ENCODE measurements at regions not wholly inside any gene's neighbourhood (a gene's known extent, or its start where the extent isn't known, plus 50 kb on each side); places are given as distances from the start of the nearest gene placed in this dataset.

DNA sequence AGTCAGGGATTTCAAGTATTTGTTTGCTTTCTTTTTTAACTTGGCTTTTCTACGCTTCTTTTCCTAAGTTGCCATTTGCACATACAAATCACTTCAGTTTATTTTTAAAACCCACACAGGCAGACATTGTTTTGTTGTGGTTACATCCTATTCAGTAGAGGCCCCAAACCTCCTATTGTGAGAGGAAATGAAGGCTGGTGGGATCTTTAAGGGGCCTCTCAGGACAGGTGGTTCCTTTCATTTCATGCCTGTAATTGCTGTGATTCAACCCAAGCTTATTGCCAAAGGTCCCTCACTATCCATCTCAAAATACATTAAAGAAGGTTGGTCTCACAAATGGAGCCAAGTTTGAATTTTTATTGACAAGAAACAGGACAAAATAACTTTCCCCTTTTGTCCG is 257.1 kb downstream of the ADAMTS20 start:
- DNase-seq = no peak

DNA sequence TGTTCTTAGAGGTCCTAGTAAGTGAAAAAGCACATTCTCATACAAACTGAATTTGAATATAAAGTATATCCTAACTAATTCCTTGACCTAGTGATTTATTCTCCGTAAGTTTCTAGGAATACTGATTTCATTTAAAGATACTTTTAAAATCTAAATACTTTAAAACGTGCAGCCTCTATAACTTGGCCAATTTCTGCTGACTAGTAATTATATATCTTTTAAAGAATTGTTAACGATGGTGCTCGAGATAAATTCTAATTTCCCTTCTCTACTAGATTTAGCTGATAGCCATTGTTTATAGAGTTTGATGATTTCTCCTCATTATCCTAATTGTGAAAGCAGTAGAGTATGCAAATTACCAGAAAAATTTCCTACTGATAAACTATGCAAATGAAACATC is 257.9 kb downstream of the ADAMTS20 start:
- no peak for DNase-seq

DNA sequence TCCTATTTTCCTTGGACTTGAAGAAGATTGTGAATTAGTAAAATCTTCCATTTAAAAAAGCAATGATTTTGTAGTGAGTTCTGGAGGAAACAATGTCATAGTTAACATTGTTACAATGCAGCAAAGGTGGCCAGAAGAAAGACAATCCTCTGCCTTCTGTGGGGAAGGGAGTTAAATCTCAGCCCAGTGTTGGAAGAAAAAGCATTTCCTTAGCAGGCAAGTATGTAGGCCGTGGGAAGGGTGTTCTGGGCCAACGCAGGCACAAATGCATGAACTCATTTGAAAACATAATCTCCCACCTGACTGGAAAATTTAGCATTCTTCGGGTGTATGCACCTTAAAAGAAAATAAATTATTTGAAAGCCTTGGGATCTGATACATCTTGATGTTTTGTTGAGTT is 258.6 kb downstream of the ADAMTS20 start:
- DNase-seq = no peak

DNA sequence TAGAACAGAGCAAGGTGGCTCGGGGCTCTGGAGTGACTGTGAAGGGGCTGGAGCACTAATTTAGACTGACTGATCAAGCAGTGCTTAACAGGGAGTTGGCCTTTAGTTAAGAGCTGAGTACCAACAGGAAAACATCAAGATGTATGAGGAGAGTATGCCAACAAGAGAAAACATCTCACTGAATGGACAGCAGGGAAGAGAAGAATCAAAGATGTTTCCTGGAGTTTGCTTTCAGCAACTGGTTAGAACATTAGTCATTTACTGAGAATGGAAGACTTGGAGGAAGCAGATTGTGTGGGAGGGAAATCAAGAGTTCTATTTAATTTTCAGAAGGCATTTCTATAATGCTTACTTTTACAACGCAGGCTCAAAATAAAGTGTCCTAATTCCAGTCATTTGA is 259.3 kb downstream of the ADAMTS20 start:
- DNase-seq = peak; percentile 55

DNA sequence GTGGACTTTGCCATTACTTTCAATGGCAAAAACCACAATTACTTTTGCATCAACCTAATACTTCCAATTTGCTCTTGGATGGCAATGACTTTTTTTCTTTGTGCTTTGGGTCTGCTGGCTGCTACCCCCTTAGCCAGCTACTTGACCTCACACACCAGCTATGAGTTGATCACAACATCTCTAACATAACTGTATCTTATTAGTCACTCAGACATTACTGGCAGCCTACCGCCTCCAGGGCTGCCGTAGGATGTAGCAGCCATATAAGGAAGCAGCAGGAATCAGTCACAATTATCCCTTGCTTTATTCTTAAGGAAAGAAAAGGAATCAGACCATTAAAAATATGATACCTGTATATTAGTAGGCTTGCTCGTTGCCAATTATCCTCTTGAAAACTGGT is 260.5 kb downstream of the ADAMTS20 start:
- peak; percentile 64 for DNase-seq

DNA sequence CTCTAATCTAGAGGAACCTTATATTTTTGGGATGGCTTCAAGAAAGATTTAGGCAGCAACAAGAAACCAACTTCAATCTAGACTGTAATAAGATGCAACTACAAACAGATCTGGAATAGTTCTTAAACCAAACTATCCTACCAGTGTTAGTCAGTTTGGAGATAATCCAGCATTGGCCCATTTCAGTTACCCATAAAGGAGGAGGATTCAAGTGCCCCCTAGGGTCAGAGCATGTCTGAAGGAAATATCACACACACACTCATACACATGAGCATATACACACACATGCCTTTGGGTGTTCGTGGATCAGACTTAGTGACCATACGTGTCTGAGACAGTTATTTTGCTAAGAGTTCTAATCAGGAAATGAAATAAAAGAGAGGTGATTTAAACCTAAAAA is 261.2 kb downstream of the ADAMTS20 start:
- DNase-seq = no peak

DNA sequence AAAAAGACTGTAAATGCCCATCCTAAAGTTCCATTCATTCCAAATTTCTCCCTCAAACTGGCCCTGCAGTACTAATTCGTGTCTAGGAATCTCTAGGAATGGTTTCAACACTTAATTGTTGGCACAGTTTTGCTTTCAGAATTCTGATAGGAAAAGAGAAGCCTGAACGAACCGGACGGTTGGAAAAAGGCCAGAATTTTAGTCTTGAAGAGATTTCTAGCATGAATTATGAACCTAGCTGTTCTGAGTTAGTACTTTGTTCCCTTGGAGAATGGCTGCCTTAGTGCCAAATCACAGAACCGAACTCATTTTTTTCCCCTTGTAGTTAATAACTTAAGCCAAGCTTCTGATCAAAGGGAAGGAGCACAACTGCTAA is 262.6 kb downstream of the ADAMTS20 start:
- DNase-seq = peak; percentile 79

DNA sequence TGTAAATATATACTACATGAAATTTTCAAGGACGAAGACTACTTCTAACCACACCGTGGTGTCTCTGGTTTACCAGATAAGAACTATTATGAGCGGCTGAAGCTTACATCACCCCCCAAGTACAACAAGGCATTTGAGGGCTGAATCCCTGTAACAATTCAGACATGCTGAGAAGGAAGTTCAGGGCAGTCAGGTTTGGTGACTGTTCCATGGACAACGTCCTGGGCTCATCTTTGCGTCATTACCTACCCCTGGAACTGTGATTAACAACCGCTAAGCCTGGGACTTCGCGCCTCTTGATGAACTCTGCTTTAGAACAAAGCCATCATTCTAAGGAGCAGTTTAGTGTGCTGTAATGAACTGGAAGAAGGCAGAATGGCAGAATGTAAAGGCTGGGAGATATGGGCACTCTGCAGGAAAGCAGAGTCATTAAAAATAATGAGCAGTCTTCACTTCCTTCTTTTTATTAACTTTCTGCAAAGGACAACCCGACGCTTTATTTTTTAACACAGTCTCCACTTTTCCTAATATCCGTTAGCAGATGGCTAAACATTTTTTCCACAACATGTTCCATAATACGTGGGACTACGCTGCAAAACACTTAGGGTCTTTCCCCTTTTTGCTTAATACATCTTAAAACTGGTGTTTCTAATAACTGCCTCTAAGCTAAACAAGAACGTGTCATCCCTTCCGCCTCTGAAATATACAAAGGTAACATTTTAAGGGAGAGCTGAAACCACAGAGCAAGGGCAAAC is 263.2 kb downstream of the ADAMTS20 start:
- no peak for DNase-seq

DNA sequence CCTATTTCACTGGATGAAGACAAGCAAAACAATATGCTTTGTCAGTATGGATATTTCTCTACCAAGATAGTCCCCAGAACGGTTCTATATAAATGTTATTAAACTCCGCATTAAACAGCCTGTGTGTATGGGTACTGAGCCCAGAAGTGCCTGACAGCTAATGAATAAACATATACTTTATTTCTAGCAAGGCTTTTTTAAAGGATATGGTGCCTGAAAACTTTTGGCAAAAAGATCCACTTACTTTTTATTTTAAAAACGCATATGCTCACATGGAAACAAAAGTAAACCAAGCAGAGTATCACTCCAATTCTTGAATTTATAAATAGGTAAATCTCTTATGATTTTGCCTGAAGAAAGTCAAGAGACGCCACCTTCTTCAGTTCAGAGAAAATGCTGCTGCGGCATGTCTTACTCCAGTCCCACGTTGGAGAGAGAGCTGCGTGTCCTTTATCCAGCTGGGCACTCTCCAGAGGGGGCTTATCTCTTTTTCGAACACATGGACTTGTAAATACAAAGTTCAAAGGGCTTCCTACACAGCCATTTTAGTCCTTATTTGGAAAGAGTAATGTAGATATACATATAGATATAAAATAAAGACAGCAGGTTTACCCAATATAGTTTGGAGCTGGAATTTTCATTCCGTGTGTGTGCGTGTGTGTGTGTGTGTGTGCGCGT is 264.2 kb downstream of the ADAMTS20 start:
- DNase-seq = no peak

DNA sequence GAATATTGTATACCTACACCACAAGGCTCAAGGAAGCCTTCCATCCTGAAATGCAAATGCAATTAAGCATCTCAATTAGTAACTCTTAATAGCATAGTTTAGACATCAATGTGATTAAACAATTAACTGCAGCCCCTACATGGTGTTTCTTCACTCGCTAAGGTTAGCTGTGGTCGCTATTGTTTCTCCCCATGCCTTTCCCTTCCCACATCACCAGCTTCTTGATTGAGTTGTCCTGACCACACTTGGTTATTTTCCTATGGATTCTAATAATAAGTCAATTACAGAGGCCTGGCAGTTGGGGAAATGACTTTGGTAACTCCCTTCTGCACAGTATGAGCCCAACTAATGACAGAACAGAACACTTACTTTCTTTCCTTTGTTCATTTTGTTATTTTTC is 265.0 kb downstream of the ADAMTS20 start:
- DNase-seq = no peak

DNA sequence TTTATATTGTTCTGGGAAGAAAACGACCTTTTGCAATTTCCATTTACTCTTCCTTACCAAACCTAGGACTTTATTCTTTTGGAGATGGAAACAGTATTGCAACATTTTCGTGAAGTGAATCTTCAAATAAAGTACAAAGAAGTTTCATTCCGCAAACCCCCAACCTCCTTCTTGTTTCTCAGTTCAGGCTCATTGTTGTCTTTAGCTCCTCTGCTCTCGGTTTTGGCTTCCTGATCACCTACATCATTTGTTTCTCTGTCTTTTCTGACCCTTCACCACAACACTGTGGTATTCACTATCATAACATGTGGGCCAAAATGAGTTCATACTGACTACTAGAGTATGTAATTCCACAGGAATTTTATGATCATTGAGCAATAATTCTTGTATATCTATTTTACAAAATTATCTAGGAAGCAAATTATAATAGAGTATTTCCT is 266.8 kb downstream of the ADAMTS20 start:
- peak; percentile 94 for DNase-seq

DNA sequence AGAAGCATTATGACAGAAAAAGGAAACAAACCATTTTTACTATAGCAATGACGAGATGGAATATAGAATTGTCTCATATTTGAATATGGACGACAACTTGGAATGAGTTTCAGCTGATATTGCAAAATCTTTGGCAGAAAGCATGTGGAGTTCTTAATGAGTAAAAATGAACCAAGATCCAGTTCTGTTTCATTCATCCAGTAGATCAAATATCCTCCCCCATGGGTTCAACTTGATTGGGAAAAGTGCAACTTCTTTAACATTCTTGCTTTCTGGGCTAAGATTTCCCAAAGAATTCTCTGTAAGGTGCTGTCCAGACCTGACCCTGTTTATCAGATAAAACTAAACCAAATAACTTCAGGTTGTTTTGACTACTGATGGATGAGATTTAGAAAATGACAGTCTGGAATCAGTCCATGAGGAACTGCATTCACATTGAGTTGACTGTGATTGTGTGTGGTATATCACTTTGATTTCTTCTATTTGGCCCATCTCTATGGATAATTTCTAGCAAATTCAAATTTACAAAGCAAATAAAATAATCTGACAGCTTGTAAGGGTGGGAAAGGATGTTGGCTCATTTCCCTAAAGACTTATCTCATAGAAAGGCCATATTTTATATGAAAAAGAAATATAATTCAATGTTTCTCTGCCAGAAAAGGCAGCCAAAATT is 267.4 kb downstream of the ADAMTS20 start:
- peak; percentile 30 for DNase-seq

DNA sequence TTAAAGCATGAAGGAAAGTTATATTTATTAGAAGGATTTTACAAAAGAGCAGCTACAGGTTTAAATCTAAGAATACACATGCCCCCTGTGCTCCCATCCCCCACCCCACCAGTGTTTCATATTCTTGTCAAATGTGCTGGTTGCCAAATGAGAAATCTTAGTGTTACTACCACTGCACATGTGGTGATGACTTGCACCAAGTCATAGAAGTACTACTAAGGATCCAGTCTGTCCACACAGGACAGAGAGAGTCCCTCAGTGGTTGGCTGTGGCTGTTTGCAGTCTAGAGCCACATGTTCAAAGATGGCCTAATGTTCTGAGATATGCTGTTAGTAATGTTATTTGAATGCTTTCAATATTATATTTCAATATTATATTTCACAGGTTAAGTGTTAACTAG is 268.8 kb downstream of the ADAMTS20 start:
- DNase-seq = no peak

DNA sequence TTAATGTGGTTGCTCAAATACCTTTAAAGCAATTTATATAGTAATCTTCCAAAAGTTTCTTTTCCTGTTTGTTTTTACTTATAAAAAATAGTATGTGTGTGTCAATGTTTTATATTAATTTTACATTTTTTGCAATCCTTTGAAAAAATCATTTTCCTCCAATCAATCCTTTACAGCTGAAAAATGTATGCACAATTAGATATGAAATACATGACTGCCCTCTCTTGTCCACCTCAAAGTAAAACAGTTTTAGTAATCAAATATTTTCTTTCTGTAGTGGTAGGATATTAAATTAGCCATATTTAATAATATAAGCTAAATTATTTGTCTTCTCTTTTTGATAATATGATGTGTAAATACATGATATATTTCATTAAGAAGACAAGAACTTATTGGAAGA is 269.9 kb downstream of the ADAMTS20 start:
- peak; percentile 53 for DNase-seq

DNA sequence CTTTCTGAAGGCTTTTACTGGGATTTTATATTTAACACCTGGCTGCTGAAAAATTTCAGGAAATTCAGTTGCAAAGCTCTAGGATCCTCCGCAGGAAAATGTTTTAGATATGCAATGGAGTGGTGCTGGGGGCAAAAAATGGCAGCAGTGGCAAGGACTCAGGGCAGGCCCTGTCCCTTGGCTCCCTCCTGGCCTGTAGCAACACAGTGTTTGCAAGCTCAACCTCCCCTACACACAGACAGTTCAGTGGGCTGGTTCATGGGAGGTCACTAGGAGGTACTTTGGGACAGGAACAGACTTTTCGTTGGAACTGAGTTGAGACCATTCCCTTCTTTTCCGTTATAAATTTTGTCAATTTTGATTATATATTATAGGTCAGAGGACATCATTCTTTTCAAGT is 270.4 kb downstream of the ADAMTS20 start:
- DNase-seq = no peak

DNA sequence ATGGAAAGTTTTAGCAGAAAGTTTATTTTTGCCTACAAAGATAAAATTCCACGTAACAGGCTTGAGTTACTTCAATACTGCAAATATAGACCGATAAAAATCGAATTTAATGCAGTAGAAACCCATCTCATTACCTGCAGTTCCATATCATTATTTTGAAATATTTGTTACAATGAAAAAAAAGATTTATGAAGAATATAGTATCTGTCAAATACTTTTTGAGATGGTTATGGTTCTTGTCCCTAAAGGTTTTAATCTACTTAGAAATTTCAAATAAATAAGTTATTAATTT is 273.5 kb downstream of the ADAMTS20 start:
- DNase-seq = no peak

DNA sequence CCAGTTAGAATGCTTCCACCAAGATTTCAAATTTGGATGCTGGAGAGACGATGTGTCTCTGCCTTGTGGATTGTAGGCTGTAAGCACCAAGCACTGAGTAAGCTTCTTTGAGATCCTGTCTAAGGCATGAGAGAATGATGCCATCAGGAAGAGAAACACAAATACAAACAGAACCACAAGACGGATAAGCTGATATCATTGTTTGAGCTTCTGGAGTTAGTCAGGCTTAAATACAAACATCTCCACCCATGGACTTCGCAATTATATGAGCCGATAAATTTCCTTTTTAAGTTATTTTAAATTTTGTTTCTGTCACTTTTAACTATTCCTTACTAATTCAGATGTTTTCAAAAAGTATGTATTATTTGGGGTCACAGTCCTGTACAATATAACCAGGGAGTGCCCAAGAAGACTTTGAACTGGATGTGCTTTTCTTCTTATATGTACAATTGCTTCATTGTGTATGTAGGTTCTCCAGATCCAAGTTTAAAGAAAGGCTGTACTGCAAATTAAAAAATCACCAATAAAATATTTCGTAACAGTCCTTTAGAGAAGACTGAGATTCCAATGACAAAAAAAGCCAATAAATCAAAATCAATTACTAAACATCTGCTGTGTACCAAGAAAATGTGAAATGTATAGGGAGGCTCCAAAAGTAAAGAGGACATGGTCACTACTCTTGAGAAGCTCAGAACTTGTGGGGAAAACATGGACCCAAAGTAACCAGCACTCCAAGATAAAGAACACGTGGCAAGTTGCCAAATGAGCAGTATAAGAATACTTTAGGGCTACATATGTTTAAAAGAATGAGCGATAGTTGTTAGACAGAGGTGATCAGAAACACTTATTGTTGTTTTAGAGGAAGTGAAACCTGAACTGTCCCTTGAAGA is 274.1 kb downstream of the ADAMTS20 start:
- no peak for DNase-seq

DNA sequence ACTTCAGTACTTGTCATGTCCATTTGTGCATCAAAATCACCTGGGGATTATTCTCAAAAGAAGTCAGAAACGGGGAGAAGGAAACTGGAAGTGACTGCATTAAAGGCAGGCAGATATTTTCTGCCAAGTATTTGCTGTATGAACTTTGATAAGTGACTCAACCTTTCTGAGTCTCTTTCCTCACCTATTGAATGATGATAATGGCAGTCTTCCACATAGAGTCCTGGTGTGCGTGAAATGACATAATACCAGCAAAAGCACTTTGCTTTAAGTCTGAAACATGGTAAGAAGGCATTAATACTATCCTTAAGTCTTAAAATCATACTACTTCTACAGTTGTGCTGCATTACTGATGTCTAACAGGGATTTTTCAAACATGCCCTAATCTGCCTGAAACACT is 278.5 kb downstream of the ADAMTS20 start:
- DNase-seq = peak; percentile 64

DNA sequence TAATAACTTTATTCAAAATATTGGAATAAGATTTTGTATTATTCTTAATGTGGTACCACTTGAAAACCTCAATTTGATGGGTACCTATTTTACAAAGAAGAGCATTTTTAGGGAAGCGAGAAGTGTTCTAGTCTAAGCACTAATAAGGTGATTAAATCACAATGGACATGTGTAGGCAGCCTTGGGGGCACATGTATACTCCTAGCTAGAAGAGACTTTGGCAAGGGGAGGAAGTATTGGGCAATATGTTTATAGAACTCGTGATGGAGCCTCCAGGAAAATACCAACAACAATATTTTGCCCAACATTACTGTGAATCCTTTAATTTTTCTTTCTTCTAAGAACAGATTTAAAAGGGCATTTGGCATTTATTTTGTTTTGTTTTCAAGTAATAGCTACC is 280.3 kb downstream of the ADAMTS20 start:
- DNase-seq = no peak

DNA sequence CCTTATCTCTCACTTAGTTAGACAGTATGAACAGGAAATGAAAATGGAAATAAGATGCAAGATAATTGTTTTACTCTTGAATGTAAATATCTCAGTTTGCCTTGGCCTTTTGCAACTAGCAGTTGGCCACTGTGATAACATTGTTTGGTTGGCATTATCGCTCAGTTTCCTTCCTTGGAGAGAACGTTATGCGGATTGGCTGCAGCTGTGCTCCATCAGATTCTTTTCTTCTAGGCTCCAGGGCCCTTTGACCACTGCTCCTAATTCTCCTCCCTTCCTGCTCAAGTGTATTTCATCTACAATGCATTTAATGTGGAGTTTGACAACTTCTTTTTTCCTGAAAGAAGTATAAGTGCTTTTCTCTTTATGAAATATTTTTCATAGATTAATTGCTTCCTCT is 284.2 kb downstream of the ADAMTS20 start:
- DNase-seq = no peak

DNA sequence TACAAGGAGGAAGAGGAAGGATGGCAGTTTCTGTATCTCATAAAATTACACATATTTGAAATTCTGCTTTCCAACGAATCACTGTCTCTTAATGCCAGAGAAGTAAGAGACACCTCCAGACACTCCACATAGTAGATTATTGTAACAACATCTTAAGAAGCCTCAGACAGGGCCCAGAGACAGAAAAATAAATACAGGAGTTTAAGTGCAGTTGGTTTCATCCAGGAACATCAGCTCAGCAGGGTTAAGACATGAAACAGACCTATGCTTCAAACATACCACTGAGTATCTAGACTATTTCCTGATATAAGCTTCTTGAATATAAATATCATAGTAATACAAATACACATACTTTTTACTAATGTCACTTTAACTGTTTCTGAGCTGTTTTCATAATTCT is 290.3 kb downstream of the ADAMTS20 start:
- DNase-seq = no peak

DNA sequence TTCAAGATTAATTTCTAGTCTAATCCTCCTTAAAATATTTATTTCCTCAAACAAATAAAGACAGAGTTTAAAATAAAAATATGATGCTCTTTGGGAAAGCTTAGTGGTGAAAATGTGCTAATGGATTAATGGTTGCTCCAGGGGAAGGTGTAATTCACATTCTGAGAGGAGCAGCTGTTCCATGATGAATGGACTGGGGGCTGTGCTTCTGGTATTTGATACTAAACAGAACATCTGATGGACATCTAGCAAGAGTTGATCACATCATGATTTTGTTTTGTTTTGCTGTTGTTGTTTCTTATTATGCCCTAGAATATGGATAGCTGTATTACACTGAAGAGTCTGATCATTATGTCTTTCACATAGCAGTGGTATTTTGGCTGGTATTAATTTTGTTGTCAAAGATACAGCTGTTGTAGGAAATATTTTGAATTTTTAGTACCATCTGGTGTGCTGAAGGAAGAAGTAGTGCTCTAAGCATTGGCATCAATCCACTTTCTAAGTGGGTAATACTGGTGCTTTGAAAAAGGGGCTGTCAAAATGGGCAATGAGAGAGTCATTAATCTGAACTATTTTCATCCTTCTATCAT is 296.4 kb downstream of the ADAMTS20 start:
- no peak for DNase-seq

DNA sequence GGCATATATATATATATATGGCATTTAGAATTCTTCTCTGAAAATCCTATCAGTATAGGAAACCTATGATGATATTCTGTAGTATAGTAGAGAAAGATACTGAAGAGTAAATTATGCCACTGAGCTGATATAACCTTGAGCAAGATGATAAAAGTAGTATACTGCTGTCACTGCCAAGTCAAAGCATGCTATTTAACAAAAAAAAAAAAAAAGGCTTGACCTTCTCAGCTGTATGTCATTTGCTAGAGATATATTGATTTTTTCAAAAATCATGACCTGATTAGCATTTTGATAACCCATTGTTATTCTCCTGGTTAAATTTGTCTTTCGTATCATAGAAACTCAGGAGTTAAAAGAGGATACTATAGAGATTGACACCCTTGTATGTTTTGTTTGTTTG is 299.4 kb downstream of the ADAMTS20 start:
- no peak for DNase-seq

Measured in fibroblast of upper back skin (primary cell).